ENCODE measurements at regions not wholly inside any gene's neighbourhood (a gene's known extent, or its start where the extent isn't known, plus 50 kb on each side); places are given as distances from the start of the nearest gene placed in this dataset.

DNA sequence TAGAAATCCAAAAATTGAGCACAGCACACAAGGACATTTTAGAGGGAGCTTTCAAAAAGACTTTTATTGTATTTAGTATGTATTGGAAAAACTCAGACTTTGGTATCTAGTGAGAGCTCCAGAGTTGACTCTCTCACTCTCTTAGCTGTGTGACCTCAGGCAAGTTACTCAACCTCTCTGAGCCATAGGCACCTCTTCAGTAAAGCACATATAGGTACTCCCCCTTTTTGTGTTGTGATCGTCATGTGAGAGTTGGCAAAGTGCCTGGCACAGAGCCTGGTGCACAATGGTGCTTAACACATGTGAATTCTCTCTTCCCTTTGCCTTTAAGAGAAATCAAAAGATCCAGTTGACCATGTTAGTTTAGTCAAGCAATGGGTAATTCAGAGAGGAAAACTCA, 186.2 kb downstream of the TMEM38B start:
- TF ChIP-seq EP300 (IDR thresholded peaks at IDR 0.05; ENCODE audit: borderline replicate concordance) (no peak), REST (IDR thresholded peaks at IDR 0.05; ENCODE audit: low read depth) (no peak), RAD21 (IDR thresholded peaks at IDR 0.05; ENCODE audit: low read depth) (no peak), MAX (IDR thresholded peaks at IDR 0.05) (no peak), FOXM1 (IDR thresholded peaks at IDR 0.05; ENCODE audit: borderline replicate concordance, low read depth) (no peak), TCF12 (IDR thresholded peaks at IDR 0.05; ENCODE audit: low read depth) (no peak), CREB1 (IDR thresholded peaks at IDR 0.05; ENCODE audit: low read depth) (no peak), EGR1 (IDR thresholded peaks at IDR 0.05) (no peak), YY1 (IDR thresholded peaks at IDR 0.05; ENCODE audit: low read depth) (no peak), CEBPB (IDR thresholded peaks at IDR 0.05) (no peak), ZBTB7A (IDR thresholded peaks at IDR 0.05; ENCODE audit: low read depth) (no peak)
